AG09319 (cell line): ENCODE measurements at regions not wholly inside any gene's neighbourhood (a gene's known extent, or its start where the extent isn't known, plus 50 kb on each side); places are given as distances from the start of the nearest gene placed in this dataset.

Experiments
- DNase-seq: peaks from one replicate; pipeline ENCODE4 v3.0.0-alpha.2; 2010; ENCODE audit warnings: low read depth; ENCODE audit errors: extremely low read depth
- TF ChIP-seq, protein P1 (sequence below): IDR thresholded peaks from 2 replicates; pipeline ENCODE4 v1.5.1; 2011; ENCODE audit warnings: low read depth, mild to moderate bottlenecking, inconsistent platforms, low read length, moderate library complexity

DNA sequence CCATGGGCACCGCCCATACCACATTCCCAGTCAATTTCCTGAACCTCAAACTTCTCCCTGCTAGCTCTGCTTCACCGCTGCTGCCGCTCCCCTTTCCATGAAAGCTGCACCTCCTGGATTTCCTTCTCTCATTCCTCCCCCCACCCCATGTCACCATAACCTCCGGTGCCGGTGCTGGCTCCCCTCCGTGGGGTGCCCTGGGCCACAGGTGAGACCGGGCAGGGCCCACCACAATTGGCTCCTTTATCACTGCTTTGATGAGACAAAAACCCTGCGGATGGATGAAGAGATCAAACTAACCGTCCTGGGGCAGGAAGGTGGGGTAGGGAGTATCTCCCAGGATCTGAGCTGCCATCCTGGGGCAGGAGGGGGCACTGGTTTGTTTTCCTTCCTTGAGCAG is 111.3 kb upstream of the LHX1 start:
- DNase-seq = no peak
- TF ChIP-seq, protein P1, sequence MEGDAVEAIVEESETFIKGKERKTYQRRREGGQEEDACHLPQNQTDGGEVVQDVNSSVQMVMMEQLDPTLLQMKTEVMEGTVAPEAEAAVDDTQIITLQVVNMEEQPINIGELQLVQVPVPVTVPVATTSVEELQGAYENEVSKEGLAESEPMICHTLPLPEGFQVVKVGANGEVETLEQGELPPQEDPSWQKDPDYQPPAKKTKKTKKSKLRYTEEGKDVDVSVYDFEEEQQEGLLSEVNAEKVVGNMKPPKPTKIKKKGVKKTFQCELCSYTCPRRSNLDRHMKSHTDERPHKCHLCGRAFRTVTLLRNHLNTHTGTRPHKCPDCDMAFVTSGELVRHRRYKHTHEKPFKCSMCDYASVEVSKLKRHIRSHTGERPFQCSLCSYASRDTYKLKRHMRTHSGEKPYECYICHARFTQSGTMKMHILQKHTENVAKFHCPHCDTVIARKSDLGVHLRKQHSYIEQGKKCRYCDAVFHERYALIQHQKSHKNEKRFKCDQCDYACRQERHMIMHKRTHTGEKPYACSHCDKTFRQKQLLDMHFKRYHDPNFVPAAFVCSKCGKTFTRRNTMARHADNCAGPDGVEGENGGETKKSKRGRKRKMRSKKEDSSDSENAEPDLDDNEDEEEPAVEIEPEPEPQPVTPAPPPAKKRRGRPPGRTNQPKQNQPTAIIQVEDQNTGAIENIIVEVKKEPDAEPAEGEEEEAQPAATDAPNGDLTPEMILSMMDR = no peak

DNA sequence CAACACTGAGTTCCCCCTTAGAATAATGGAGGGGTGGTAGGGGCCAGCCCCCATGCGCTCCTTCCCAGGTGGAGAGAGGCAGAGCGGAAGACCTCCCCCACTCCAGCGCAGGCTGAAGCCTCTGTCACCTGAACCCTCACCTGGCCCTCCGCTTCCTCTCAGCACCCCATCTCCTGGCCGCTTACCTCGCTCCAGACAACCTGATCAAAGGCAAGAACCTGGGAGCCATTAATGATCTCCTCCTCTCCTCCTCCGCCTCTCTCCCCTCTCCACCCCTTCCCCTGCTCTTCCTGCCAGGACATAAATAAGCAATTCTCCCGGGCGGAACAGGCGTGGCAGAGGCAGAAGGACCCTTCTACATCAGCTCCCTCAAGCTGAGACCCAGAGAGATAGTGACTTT is 110.2 kb upstream of the LHX1 start:
- TF ChIP-seq, protein P1 = no peak
- no peak for DNase-seq

DNA sequence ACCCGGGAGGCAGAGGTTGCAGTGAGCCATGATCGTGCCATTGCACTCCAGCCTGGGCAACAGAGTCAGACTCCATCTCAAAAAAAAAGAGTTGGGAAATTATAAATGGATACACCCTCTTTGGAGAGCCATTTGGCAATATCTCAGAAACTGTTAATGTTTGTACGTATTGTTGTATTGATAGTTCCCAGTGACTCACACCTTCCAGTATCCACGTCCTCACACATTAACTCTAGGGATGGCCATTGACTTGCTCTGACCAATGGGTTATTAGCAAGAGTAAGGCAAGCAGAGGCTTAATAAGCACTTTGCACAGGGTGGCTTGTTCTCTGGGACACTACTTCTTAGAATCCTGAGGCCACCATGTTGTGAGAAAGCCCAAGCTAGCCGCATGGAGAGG is 107.6 kb upstream of the LHX1 start:
- no peak for DNase-seq
- TF ChIP-seq, protein P1 = no peak

DNA sequence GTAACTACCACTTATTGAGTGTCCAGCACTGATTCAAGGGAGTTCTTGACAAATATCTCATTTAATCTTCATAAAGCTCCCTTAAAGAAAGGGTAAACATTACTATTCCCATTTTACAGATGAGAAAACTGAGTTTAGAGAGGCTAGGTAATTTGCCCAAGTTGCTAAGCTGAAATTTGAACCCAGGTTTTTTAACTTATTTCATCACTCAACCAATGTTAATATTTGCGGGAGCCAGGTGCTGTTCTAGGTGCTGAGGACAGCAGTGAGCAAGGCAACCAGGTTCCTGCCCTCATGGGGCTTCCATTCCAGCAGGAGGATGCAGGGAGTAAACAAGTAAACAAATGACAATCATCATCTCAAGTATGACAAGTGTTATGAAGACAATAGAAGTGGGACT is 104.0 kb upstream of the LHX1 start:
- no peak for DNase-seq
- TF ChIP-seq, protein P1 = no peak

DNA sequence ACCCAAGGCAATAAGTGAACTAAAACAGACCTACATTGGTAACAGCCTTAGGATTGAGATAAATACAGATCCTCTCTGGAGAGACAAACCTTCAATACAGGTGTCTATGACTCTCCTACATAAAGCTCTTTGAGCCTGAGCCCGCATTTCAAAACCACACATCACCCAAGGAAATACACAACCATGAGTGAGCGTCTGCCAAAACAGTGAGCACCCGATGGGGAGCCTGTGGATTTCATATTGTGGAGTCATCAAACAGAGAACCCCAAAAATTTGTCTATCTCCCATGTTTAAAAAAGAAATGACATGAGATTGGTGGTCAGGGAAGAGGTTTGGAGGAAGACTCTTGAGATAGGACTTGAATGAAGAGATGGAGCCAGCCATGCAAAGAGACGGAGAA is 102.2 kb upstream of the LHX1 start:
- no peak for DNase-seq
- TF ChIP-seq, protein P1 = no peak

DNA sequence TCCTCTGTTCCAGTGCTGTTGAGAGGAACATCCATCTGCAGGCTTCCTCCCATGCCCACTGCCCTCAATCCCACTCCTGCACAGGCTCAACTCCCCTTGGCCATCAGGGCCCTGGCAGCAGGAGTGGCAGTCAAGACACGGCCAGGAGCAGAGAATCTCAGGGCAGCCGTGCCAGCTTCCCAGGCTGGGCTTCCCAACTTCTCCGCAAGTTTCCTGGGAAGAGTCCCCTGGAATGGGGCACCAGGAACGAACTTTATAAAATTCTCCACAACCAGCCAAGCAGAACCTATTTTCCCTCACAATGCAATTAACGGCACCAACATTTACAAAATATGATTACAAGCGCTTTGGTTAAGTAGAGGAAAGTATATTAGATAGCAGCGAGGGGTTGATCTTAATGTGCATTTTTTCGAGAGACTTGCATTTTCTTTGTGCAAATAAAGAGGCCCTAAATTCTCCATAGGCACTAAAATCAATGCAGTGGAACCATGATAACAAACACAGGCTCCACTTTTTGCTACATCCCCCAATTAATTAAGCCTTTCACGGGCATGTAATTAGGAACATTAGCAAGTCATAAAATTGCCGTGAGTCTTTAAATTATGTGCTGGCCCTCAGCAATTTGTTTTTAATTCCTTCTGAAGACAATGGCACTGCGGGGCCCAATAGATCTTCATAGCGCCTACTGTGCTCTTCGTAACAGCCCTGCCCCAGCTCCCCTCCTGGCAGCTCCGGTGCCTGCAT is 99.9 kb upstream of the LHX1 start:
- DNase-seq = no peak
- TF ChIP-seq, protein P1 = no peak

DNA sequence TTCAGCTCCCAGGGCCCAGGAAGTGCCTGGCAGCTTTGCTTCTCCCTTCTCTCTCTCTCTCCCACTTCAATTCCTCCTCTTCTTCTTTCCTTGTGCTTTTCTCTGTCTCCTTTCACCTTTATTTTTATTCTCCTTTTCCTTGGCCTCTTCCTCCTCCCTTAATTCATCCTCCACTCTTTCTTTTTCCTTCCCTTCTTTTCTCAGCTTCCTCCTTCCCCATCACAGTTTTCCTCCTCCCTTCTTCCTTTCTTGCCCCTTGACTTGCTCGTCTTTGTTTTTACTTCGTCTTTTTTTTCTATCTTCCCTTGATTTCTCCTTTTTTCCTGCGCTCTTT is 99.4 kb upstream of the LHX1 start:
- TF ChIP-seq, protein P1 = no peak
- no peak for DNase-seq
